RKO (cell line): ENCODE measurements at regions not wholly inside any gene's neighbourhood (a gene's known extent, or its start where the extent isn't known, plus 50 kb on each side); places are given as distances from the start of the nearest gene placed in this dataset.

Experiments used
- DNase-seq: peaks from one replicate; pipeline ENCODE4 v3.0.0-alpha.2; 2016; ENCODE audit warnings: low spot score

GRCh38 chr17:33352526-33352925 lies 59.4 kb upstream of the ASIC2 start:
- DNase-seq = no peak

GRCh38 chr17:33356266-33356665 lies 63.2 kb upstream of the ASIC2 start:
- no peak for DNase-seq

- DNase-seq = no peak
Observed at GRCh38 chr17:33363475-33363874, 70.4 kb upstream of the ASIC2 start.

- DNase-seq = no peak
Observed at GRCh38 chr17:33366960-33367359, 73.9 kb upstream of the ASIC2 start.

- DNase-seq = no peak
Observed at GRCh38 chr17:33369149-33369548, 76.1 kb upstream of the ASIC2 start.

GRCh38 chr17:33369876-33370275 lies 76.8 kb upstream of the ASIC2 start:
- DNase-seq = no peak

- no peak for DNase-seq
Observed at GRCh38 chr17:33370401-33370800, 77.3 kb upstream of the ASIC2 start.

- no peak for DNase-seq
Observed at GRCh38 chr17:33371377-33371776, 78.3 kb upstream of the ASIC2 start.

- DNase-seq = no peak
Observed at GRCh38 chr17:33373273-33373672, 80.2 kb upstream of the ASIC2 start.

GRCh38 chr17:33375103-33375502 lies 82.0 kb upstream of the ASIC2 start:
- DNase-seq = no peak

GRCh38 chr17:33375783-33376182 lies 82.7 kb upstream of the ASIC2 start:
- DNase-seq = no peak

- DNase-seq = no peak
Observed at GRCh38 chr17:33377837-33378595, 84.9 kb upstream of the ASIC2 start.

- no peak for DNase-seq
Observed at GRCh38 chr17:33381201-33381600, 88.1 kb upstream of the ASIC2 start.

- DNase-seq = no peak
Observed at GRCh38 chr17:33383488-33384023, 90.5 kb upstream of the ASIC2 start.

GRCh38 chr17:33385133-33385532 lies 92.0 kb upstream of the ASIC2 start:
- DNase-seq = no peak

- DNase-seq = no peak
Observed at GRCh38 chr17:33385713-33386112, 92.6 kb upstream of the ASIC2 start.

GRCh38 chr17:33387406-33387805 lies 94.3 kb upstream of the ASIC2 start:
- no peak for DNase-seq

GRCh38 chr17:33389504-33390135 lies 96.5 kb upstream of the ASIC2 start:
- DNase-seq = peak; percentile 4

GRCh38 chr17:33390479-33391176 lies 97.5 kb upstream of the ASIC2 start:
- DNase-seq = no peak

- DNase-seq = no peak
Observed at GRCh38 chr17:33396818-33397217, 103.7 kb upstream of the ASIC2 start.

- DNase-seq = no peak
Observed at GRCh38 chr17:33398386-33398785, 105.3 kb upstream of the ASIC2 start.

- no peak for DNase-seq
Observed at GRCh38 chr17:33401249-33401648, 108.2 kb upstream of the ASIC2 start.

- no peak for DNase-seq
Observed at GRCh38 chr17:33403194-33403593, 110.1 kb upstream of the ASIC2 start.
